ENCODE measurements at regions not wholly inside any gene's neighbourhood (a gene's known extent, or its start where the extent isn't known, plus 50 kb on each side); places are given as distances from the start of the nearest gene placed in this dataset.

- no peak for TF ChIP-seq CTCF (IDR thresholded peaks at IDR 0.05 in 4 of 5, conservative IDR thresholded peaks at IDR 0.05 in 1 of 5)
- no peak for TF ChIP-seq POLR2A (IDR thresholded peaks at IDR 0.05)
These were observed 304.9 kb upstream of the POU1F1 start for GRCh38 chr3:87581240-87581639.

All from gastrocnemius medialis (tissue), 4 donors.